ENCODE measurements at regions not wholly inside any gene's neighbourhood (a gene's known extent, or its start where the extent isn't known, plus 50 kb on each side); places are given as distances from the start of the nearest gene placed in this dataset.
"Not testable (repeated sequence)": the region's sequence is repeated elsewhere in the genome, so short reads cannot be mapped to it uniquely, and the experiment has no call there.

- no peaks in the 10 kb centered on the region for H3K4me1 ChIP-seq (ENCODE audit: control insufficient read depth, low read length)
- no peak overlapping the region for H3K27ac ChIP-seq (ENCODE audit: low read depth, low read length)
- TF ChIP-seq, protein P1, sequence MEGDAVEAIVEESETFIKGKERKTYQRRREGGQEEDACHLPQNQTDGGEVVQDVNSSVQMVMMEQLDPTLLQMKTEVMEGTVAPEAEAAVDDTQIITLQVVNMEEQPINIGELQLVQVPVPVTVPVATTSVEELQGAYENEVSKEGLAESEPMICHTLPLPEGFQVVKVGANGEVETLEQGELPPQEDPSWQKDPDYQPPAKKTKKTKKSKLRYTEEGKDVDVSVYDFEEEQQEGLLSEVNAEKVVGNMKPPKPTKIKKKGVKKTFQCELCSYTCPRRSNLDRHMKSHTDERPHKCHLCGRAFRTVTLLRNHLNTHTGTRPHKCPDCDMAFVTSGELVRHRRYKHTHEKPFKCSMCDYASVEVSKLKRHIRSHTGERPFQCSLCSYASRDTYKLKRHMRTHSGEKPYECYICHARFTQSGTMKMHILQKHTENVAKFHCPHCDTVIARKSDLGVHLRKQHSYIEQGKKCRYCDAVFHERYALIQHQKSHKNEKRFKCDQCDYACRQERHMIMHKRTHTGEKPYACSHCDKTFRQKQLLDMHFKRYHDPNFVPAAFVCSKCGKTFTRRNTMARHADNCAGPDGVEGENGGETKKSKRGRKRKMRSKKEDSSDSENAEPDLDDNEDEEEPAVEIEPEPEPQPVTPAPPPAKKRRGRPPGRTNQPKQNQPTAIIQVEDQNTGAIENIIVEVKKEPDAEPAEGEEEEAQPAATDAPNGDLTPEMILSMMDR (IDR thresholded peaks at IDR 0.05; ENCODE audit: low read depth, low read length, poor library complexity, severe bottlenecking), result no peak
- no peak for TF ChIP-seq EZH2phosphoT487 (IDR thresholded peaks at IDR 0.05; ENCODE audit: borderline replicate concordance, low read length)
- no peaks in the 10 kb centered on the region for H3K79me2 ChIP-seq (ENCODE audit: control insufficient read depth, low read length)
- H3F3A ChIP-seq (ENCODE audit: control insufficient read depth, insufficient read depth), result no peaks in the 10 kb centered on the region
- no peak overlapping the region for H3K4me2 ChIP-seq (ENCODE audit: low read length)
- no peak overlapping the region for H3K4me3 ChIP-seq (ENCODE audit: low read length)
- no peaks in the 10 kb centered on the region for H3K9me2 ChIP-seq (replicated peaks; ENCODE audit: control insufficient read depth, low read length)
- H3K27me3 ChIP-seq (ENCODE audit: control insufficient read depth, low read length), result no peaks in the 10 kb centered on the region
- no peaks in the 10 kb centered on the region for H3K36me3 ChIP-seq (ENCODE audit: control insufficient read depth, low read length)
- peaks cover under 1% of the 10 kb centered on the region for H3K9me3 ChIP-seq (ENCODE audit: control insufficient read depth, insufficient read depth, low read length)
- no peaks in the 10 kb centered on the region for H4K20me1 ChIP-seq (ENCODE audit: control insufficient read depth, insufficient read depth, low read depth, low read length)
Measured at GRCh38 chr9:80664327-80665210, 1024.8 kb downstream of the TLE1 start.

- not testable (repeated sequence) for H3K79me2 ChIP-seq (ENCODE audit: control insufficient read depth, low read length); H3K36me3 ChIP-seq (ENCODE audit: control insufficient read depth, low read length); H3K9me2 ChIP-seq (replicated peaks; ENCODE audit: control insufficient read depth, low read length); H3K4me2 ChIP-seq (ENCODE audit: low read length); H3K27me3 ChIP-seq (ENCODE audit: control insufficient read depth, low read length); H3F3A ChIP-seq (ENCODE audit: control insufficient read depth, insufficient read depth); H3K4me1 ChIP-seq (ENCODE audit: control insufficient read depth, low read length); H4K20me1 ChIP-seq (ENCODE audit: control insufficient read depth, insufficient read depth, low read depth, low read length); H3K27ac ChIP-seq (ENCODE audit: low read depth, low read length); H3K9me3 ChIP-seq (ENCODE audit: control insufficient read depth, insufficient read depth, low read length); H3K4me3 ChIP-seq (ENCODE audit: low read length)
Measured at GRCh38 chr9:80659751-80660150, 1029.6 kb downstream of the TLE1 start.

DNA sequence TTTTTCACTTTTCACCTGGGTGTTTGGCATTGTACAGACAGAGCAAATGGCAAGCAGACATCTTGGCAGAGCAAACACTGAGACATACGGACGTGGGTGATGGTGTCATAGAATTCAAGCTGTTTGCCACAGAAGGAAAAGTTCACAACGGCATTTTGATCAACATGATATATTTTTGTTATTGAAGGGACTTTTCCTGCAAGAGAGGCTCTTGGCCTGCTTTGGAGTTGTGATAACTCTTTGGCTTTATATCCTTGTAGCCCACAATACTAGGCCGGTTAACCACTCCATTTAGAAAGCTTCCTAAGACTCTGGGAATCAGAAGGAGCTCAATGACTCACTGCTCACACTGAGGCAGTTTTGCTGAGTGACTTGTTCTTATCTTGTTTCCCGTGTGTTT lies 1038.3 kb downstream of the TLE1 start:
- TF ChIP-seq, protein P1 (IDR thresholded peaks at IDR 0.05; ENCODE audit: low read depth, low read length, poor library complexity, severe bottlenecking), result no peak
- TF ChIP-seq EZH2phosphoT487 (IDR thresholded peaks at IDR 0.05; ENCODE audit: borderline replicate concordance, low read length), result no peak
- Histone ChIP-seq H3K36me3 (ENCODE audit: control insufficient read depth, low read length) (no peaks in the 10 kb centered on the region), H3F3A (ENCODE audit: control insufficient read depth, insufficient read depth) (no peaks in the 10 kb centered on the region), H3K4me3 (ENCODE audit: low read length) (no peak overlapping the region), H3K4me2 (ENCODE audit: low read length) (no peak overlapping the region), H3K9me3 (ENCODE audit: control insufficient read depth, insufficient read depth, low read length) (no peaks in the 10 kb centered on the region), H3K27me3 (ENCODE audit: control insufficient read depth, low read length) (no peaks in the 10 kb centered on the region), H3K79me2 (ENCODE audit: control insufficient read depth, low read length) (no peaks in the 10 kb centered on the region), H4K20me1 (ENCODE audit: control insufficient read depth, insufficient read depth, low read depth, low read length) (no peaks in the 10 kb centered on the region), H3K27ac (ENCODE audit: low read depth, low read length) (no peak overlapping the region), H3K4me1 (ENCODE audit: control insufficient read depth, low read length) (no peaks in the 10 kb centered on the region), H3K9me2 (replicated peaks; ENCODE audit: control insufficient read depth, low read length) (no peaks in the 10 kb centered on the region)

DNA sequence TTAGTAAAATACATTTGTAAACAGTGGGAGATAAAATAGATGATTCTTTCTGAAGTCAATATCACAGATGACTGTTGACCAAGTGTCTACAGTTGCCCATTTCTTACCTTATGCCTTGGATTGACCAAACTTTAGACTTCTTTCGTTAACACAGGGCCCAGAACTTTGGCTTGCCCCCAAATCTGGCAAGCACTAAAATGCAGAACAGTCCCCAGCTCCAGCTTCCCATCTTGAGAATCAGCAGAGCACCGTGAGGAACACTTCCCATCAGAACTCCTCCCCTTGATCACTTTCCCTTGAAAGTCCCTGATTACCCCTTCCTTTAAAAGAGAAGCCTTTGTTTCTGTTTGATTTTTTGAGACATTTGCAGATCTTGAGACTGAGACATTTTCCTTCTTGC lies 1039.9 kb downstream of the TLE1 start:
- Histone ChIP-seq H3F3A (ENCODE audit: control insufficient read depth, insufficient read depth) (no peaks in the 10 kb centered on the region), H3K4me3 (ENCODE audit: low read length) (no peak overlapping the region), H3K27ac (ENCODE audit: low read depth, low read length) (no peak overlapping the region), H3K36me3 (ENCODE audit: control insufficient read depth, low read length) (no peaks in the 10 kb centered on the region), H3K4me1 (ENCODE audit: control insufficient read depth, low read length) (no peaks in the 10 kb centered on the region), H3K9me3 (ENCODE audit: control insufficient read depth, insufficient read depth, low read length) (no peaks in the 10 kb centered on the region), H3K9me2 (replicated peaks; ENCODE audit: control insufficient read depth, low read length) (no peaks in the 10 kb centered on the region), H3K4me2 (ENCODE audit: low read length) (no peak overlapping the region), H4K20me1 (ENCODE audit: control insufficient read depth, insufficient read depth, low read depth, low read length) (no peaks in the 10 kb centered on the region), H3K27me3 (ENCODE audit: control insufficient read depth, low read length) (no peaks in the 10 kb centered on the region), H3K79me2 (ENCODE audit: control insufficient read depth, low read length) (no peaks in the 10 kb centered on the region)
- TF ChIP-seq, protein P1 (IDR thresholded peaks at IDR 0.05; ENCODE audit: low read depth, low read length, poor library complexity, severe bottlenecking), result no peak
- no peak for TF ChIP-seq EZH2phosphoT487 (IDR thresholded peaks at IDR 0.05; ENCODE audit: borderline replicate concordance, low read length)
